ENCODE measurements at regions not wholly inside any gene's neighbourhood (a gene's known extent, or its start where the extent isn't known, plus 50 kb on each side); places are given as distances from the start of the nearest gene placed in this dataset.

GRCh38 chr5:124185716-124186115, 560.7 kb downstream of the ZNF608 start:
- Mint-ChIP-seq H3K27me3 (ENCODE audit: unreplicated experiment) (no peaks in the 10 kb centered on the region), H3K36me3 (ENCODE audit: insufficient read depth, unreplicated experiment) (no peaks in the 10 kb centered on the region), H3K4me3 (ENCODE audit: low read depth, unreplicated experiment) (no peak overlapping the region), H3K27ac (ENCODE audit: unreplicated experiment) (no peak overlapping the region), H3K4me1 (ENCODE audit: low read depth, unreplicated experiment) (no peaks in the 10 kb centered on the region), H3K9me3 (ENCODE audit: low read depth, unreplicated experiment) (peaks cover 6% of the 10 kb centered on the region)
- no peak for TF ChIP-seq CTCF (IDR thresholded peaks at IDR 0.05; ENCODE audit: unreplicated experiment)
- CTCF ChIA-PET = no interaction called here
- no TSS peak for BruUV-seq (replicated peaks)
- intact Hi-C loops (cut with micrococcal nuclease; ENCODE audit: unreplicated experiment) = no loop called here
- no peak for DNase-seq

- Mint-ChIP-seq H3K27me3 (ENCODE audit: unreplicated experiment) (no peaks in the 10 kb centered on the region), H3K4me3 (ENCODE audit: low read depth, unreplicated experiment) (no peak overlapping the region), H3K4me1 (ENCODE audit: low read depth, unreplicated experiment) (no peaks in the 10 kb centered on the region), H3K27ac (ENCODE audit: unreplicated experiment) (no peak overlapping the region), H3K36me3 (ENCODE audit: insufficient read depth, unreplicated experiment) (no peaks in the 10 kb centered on the region), H3K9me3 (ENCODE audit: low read depth, unreplicated experiment) (peaks cover 5% of the 10 kb centered on the region)
- no peak for TF ChIP-seq CTCF (IDR thresholded peaks at IDR 0.05; ENCODE audit: unreplicated experiment)
- BruUV-seq (replicated peaks) = no TSS peak
- intact Hi-C loops (cut with micrococcal nuclease; ENCODE audit: unreplicated experiment) = no loop called here
- CTCF ChIA-PET = no interaction called here
- no peak for DNase-seq
Observed at GRCh38 chr5:124182133-124182532, 564.3 kb downstream of the ZNF608 start.

GRCh38 chr5:124180875-124181461, 565.5 kb downstream of the ZNF608 start:
- H3K27ac Mint-ChIP-seq (ENCODE audit: unreplicated experiment) = no peak overlapping the region

GRCh38 chr5:124180299-124180874, 566.1 kb downstream of the ZNF608 start:
- no peak for TF ChIP-seq CTCF (IDR thresholded peaks at IDR 0.05; ENCODE audit: unreplicated experiment)
- H3K9me3 Mint-ChIP-seq (ENCODE audit: low read depth, unreplicated experiment) = peaks cover 2% of the 10 kb centered on the region
- H3K4me3 Mint-ChIP-seq (ENCODE audit: low read depth, unreplicated experiment) = no peak overlapping the region
- H3K27me3 Mint-ChIP-seq (ENCODE audit: unreplicated experiment) = no peaks in the 10 kb centered on the region
- CTCF ChIA-PET = no interaction called here
- intact Hi-C loops (cut with micrococcal nuclease; ENCODE audit: unreplicated experiment) = no loop called here
- no peak for DNase-seq
- BruUV-seq (replicated peaks) = no TSS peak
- H3K36me3 Mint-ChIP-seq (ENCODE audit: insufficient read depth, unreplicated experiment) = no peaks in the 10 kb centered on the region
- no peak overlapping the region for H3K27ac Mint-ChIP-seq (ENCODE audit: unreplicated experiment)
- no peaks in the 10 kb centered on the region for H3K4me1 Mint-ChIP-seq (ENCODE audit: low read depth, unreplicated experiment)

More at GRCh38 chr5:124180875-124181461, 565.5 kb downstream of the ZNF608 start:
- CTCF ChIA-PET = no interaction called here
- DNase-seq = no peak
- Mint-ChIP-seq H3K4me1 (ENCODE audit: low read depth, unreplicated experiment) (no peaks in the 10 kb centered on the region), H3K9me3 (ENCODE audit: low read depth, unreplicated experiment) (peaks cover 2% of the 10 kb centered on the region), H3K4me3 (ENCODE audit: low read depth, unreplicated experiment) (no peak overlapping the region), H3K36me3 (ENCODE audit: insufficient read depth, unreplicated experiment) (no peaks in the 10 kb centered on the region), H3K27me3 (ENCODE audit: unreplicated experiment) (no peaks in the 10 kb centered on the region)
- no peak for TF ChIP-seq CTCF (IDR thresholded peaks at IDR 0.05; ENCODE audit: unreplicated experiment)
- no TSS peak for BruUV-seq (replicated peaks)
- intact Hi-C loops (cut with micrococcal nuclease; ENCODE audit: unreplicated experiment) = no loop called here
